Sigmoid colon (tissue), 4 donors: ENCODE measurements at regions not wholly inside any gene's neighbourhood (a gene's known extent, or its start where the extent isn't known, plus 50 kb on each side); places are given as distances from the start of the nearest gene placed in this dataset.

Experiments
- CTCF ChIP-seq, 4 experiments: fragments of 450-650 bp in 3 of 4; fragments of 200-600 bp in 1 of 4; IDR thresholded peaks; one replicate each; pipeline ENCODE4 v1.5.1; 2016 to 2019; ENCODE audit warnings: antibody characterized with exemption in 4 of 4, mild to moderate bottlenecking in 3 of 4, moderate library complexity in 2 of 4
- POLR2AphosphoS5 ChIP-seq, 4 donors: sonication (generic); formaldehyde crosslinking; IDR thresholded peaks; one replicate each; pipeline ENCODE4 v1.6.1; 2017; ENCODE audit warnings: antibody characterized with exemption in 4 of 4

GRCh38 chr22:26757496-26757895 lies 100.1 kb downstream of the MIAT start:
- no peak for TF ChIP-seq CTCF (IDR thresholded peaks at IDR 0.05)
- TF ChIP-seq POLR2AphosphoS5 (IDR thresholded peaks at IDR 0.05) = no peak
